Suppressor macrophage treated with lipopolysaccharide for 4 hours (primary cell): ENCODE measurements at regions not wholly inside any gene's neighbourhood (a gene's known extent, or its start where the extent isn't known, plus 50 kb on each side); places are given as distances from the start of the nearest gene placed in this dataset.
"Not testable (repeated sequence)": the region's sequence is repeated elsewhere in the genome, so short reads cannot be mapped to it uniquely, and the experiment has no call there.

ENCODE experiments used
- DNase-seq: peaks from one replicate; pipeline ENCODE4 v3.0.0-alpha.2; 2020

DNA sequence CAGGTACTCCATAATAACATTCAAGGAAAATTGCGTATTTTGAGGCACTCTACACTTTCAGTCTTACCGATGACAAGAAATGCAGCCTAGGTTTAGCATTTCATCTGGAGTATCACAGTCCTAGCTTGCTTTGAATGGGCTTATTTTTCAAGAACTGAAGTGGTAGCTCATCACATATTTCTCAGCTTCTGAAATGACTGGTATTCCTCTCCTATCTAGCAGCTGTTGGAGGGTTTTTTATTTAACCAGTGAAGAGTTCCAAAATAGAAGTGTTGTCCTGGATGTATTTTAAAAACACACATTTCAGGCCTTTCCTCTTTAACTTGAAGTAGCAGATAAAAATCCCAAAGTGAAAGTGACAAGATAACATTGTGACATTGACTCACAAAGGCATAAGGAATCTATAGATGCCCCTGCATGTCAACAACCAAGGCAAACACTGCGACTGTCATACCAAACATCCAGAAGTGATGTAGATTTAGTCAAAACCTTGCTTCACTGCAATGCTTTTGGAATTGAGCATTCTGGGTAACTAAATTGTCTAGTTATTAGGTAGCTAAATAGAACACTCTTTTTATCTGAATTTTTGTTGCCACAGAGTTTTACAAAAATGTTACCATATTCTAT is 182.2 kb upstream of the FBXO33 start:
- no peak for DNase-seq

DNA sequence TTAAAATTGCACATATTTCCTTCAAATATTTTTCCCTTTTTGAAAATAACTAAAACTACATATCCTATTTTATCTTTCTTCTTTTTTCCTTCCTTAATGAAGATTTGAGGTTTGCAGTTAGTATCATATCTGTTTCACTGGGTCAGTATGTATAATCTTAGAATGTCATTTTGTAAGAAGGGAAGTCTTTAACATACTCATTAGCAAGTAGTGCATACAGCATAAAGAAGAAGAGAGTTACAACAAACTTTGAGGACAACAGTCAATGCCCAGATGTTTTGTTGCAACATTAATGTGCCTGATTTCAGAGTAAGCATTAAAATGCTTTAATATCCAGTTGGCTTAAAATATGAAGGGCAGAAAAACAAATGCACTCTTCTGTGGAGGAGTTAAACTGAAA is 176.9 kb upstream of the FBXO33 start:
- DNase-seq, result no peak

DNA sequence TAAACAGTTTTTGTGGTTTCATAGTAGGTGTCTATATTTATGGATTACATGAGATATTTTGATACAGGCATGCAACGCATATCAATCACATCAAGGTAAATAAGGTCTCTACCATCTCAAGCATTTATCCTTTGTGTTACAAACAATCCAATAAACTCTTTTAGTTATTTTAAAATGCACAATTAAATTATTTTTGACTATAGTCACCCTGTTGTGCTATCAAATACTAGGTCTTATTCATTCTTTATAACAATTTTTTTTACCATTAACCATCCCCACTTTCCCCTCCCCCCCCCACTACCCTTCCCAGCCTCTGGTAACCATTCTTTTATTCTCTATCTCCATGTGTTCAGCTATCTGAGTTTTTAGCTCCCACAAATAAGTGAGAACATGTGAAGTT is 175.7 kb upstream of the FBXO33 start:
- no peak for DNase-seq

DNA sequence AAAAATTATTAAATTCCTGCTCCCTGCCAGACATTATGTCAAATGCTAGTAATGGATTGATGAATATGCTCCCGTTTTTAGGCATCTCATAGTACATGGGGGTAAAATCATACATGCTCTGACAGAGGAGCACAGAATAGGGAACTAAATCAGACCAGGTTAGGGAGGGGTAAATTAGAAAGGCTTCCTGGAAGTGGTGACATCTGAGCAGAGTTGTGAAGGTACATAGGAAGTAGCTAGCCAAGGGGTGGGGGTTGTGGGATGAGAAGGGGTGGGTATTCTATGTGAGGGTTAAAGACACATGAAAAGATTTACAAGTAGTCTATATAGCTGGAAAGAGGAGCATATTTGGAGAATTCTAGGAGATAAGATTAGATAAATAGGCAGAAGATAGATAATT is 171.7 kb upstream of the FBXO33 start:
- DNase-seq, result no peak

DNA sequence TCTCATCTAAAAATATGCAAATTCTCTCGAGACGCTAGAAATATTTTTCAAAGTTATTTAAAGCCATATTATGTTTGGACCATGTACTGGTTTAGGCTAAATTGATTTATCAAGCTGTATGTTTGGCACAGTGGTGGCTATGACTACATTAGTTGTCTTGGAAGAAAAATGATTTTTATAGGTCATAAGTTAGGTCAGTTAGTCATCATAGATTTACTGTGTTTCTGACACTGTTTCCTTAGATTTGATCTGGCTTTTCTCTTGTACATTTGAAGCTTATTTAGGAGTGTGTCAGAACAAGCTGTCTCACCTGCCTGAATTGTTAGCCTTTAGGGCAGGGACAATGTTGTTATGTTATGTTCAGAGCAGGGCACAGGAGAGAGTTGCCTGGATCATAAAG is 161.1 kb upstream of the FBXO33 start:
- no peak for DNase-seq

DNA sequence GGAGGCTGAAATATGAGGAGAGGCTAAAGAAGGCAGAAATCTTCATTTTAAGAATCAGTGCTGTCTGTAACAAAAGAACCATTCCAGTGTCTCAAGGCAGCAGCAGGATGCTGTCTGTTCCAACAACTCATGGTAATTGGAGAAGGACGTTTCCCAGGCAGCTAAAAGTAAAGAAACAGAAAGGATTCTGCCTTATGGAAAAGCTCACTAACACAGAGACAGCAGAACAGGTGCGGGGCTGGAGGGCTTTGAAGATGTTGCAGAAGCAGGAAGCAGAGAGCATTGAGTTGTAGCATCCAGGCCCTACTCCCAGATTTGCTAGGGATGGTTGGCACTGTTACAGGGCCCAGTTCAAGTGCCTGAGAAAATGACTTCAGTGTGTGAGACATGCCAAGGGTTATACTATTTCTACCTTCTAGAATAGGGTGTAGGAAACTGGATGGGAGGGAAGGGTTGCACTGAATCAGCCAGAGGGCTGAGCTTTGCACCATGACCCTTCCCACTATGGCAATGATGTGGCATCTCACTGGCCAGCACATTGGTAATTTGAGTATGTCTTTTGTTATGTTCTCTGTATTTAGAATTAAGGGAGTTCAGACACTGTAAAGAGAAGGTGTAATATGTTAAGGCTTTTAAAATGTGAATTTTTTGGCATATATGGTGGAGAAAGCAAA is 160.0 kb upstream of the FBXO33 start:
- no peak for DNase-seq

DNA sequence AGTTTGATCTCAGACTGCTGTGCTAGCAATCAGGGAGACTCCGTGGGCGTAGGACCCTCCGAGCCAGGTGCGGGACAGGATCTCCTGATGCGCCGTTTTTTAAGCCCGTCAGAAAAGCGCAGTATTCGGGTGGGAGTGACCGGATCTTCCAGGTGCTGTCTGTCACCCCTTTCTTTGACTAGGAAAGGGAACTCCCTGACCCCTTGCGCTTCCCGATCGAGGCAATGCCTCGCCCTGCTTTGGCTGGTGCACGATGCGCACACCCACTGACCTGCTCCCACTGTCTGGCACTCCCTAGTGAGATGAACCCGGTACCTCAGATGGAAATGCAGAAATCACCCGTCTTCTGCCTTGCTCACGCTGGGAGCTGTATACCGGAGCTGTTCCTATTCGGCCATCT is 157.6 kb upstream of the FBXO33 start:
- not testable (repeated sequence) for DNase-seq

DNA sequence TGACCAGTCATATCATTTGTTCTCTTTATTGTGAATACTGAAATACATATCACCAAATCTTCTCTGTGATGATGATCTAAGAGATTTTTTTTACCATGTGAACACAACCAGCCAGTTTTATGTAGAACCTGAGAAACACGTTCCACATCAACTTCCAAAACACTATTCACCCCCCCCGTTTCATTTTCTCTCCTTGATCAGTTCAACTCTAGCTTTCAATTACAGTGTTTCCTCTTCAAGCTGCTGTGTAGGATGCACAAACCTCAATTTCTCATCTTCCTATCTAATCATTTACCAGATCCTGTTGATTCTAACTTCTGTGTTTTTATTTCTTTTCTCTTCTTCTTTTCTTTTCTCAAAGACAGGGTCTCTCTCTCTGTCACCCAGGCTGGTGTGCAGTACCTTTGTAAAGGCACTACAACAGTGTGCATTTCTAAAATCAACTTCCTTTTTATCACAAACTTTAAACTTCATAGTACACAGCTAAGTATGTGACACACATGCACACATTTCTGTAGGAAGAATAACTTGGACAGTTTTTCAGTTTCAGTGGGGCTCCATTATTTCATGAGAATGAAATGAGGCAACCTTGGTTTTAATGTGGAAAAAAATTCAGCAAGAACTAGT is 149.9 kb upstream of the FBXO33 start:
- no peak for DNase-seq

DNA sequence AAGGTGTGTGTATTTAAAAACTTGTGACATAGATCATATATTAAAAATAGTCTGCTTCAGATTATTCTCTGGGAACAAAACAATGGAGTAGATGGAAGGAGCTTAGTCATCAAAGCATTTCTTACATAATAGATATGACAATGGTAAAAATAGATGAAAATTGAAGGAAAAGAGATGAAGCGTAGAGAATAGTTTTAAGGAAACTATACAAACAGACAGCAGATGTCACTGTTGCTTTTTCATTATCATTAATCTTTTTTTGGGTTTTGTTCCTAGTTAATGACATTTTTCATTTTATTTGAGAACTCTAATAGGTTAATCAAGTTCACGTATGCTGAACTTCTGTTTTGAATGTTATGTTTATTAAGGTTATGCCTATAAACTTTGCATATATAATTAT is 149.2 kb upstream of the FBXO33 start:
- no peak for DNase-seq

DNA sequence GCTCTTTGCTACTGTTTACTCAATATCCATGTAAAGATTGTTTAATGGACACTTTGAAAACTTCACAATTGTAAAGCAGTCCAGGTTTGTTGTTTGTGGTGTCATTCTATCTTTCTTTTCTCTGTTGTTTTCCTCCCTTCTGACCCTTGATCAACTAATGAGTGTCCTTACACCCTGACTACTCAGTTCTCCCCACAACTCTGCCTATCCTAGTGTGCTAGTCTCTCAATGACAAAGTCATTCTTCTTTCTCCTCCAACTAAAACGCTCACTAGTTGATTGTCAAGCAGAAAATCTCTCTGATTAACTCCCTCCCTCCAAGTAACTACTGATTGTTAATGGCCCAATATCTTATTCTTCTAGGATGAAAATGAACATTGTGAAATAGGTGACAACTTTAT is 148.5 kb upstream of the FBXO33 start:
- no peak for DNase-seq

DNA sequence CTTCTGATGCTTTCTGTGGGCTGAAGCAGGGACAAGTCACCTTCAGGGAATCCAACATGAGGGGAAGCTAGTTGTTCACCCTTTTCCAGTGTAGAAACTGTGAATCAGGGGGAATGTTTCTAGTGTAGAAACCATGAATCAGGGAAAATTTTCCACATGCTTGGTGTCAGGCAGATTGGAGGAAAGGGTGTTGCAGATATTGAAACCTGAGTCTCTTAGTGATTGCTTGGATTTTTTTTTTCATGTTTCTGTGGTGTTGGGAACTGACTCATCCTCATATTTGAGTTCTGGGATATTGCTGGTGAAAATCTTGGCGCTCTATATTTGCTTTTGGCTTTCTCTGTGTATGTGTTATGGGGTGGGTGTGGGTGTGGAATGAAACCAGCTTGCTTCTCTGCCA is 144.5 kb upstream of the FBXO33 start:
- DNase-seq, result no peak

DNA sequence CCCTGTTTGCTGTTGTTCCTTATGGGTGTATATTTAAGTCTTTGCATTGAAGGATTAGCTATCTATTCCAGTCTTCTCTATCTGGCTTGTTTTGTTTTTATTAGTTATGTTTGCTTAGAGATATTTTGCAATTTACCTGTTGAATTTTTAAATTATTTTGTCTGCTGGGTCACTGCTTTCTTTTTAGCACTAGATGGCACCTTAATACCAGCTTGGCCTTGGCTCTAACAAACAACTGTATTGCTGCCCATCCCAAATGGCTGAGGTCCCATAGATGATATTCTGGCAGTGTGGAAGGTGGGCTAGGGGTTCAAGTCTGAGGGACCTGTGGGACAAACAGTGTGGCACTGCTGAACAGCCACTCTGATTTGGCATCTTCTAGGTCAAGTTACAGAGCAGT is 144.0 kb upstream of the FBXO33 start:
- no peak for DNase-seq

DNA sequence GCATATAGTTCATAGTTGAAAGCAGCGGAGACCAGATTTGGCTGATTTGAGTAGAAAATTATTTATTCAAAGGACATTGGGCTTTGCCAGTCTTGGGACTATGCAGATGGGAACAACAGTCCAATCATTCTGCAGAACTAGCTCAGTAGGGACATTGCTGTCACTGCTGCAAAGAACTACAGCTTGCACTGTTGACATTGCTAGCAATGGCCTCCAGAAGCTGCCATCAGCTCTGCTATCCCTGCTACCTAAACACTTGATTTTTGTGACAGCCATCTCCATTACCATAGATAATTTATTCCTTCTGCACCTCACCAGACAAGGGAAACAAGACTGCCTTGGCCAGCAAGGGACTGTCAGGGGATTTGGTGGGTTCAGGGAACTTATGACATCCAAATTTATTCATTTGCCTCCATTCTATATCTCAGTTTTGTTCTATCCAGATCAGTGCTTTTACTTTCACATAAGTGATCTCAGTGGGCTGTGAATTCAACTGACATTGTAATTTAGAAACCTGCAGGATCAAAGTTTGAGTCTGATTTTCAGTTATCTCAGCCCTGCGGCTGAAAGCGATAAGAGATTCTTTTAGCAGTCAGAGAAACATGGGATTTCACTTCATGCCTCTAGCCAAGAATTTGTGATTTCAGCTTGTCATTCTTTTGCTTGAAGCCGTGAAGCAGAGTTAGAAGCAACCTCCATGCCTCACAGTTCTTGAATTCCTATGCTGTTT is 136.7 kb upstream of the FBXO33 start:
- no peak for DNase-seq

DNA sequence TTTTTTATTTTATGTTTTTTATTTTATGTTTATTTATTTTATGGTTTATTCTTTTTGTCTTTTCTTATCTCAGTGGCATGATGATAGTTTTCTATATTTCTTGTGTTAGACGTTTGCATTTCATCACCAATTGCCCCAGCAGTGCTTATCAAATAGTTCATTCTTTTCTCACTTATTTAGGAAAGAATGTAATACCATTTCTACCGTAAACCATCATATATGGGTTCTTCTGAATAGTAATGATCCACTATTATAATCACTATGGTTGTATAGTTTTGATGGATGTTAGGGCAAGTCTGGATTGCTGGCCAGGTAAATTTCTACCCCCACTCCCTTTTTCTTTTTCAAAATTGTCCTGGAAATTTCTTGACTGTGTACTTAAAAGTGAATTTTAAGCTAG is 134.6 kb upstream of the FBXO33 start:
- DNase-seq, result no peak

DNA sequence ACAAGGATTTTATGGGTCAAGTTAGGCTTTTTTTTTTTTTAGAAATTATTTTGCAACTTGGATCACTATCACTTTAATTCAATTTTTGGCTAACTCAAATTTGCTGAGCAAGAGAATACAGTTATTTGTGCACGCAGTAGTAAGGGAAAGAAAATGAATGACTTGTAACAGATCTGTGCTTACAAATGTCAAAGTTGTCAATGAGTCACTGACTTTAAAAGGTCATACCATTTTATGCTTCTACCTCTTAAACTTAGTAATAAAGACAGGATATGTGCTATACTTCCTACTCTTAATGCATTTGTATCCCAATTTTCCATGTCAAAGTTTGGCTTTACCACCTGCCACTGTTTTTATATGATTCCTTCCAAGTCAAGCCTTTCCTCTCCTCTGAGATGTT is 131.1 kb upstream of the FBXO33 start:
- DNase-seq, result no peak

DNA sequence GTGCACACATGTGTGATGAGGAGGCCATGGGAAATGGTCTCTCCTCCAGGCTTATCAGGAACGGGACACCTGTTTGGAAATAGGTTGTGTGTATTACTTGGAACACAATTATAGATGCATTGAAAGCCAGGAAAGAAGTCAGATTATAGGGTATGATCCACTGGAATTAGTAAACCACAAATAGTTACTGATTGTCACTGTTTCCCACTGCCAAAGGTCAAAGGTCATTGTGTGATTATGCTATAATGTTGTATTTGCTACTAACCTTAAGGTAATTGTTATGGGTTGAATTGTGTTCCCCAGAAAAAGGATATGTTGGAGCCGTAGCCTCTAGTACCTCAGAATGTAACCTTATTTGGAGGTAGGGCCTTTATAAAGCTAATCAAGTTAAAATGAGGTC is 129.9 kb upstream of the FBXO33 start:
- no peak for DNase-seq

DNA sequence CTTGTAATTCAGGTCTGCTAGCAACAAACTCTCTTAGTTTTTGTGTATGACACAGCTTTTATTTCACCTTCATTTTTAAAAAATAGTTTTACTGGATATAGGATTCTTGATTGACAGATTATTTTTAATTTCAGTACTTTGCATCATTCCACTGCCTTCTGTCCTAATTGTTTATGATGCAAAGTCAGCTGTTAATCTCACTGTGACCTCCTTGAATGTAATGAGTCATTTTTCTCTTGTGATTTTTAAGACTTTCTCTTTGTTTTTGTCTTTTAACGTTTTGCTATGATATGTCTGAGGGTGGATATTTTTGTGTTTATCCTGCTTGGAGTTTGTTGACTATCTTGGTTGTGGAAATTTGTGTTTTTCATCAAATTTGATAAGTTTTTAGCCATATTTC is 126.3 kb upstream of the FBXO33 start:
- DNase-seq, result no peak

DNA sequence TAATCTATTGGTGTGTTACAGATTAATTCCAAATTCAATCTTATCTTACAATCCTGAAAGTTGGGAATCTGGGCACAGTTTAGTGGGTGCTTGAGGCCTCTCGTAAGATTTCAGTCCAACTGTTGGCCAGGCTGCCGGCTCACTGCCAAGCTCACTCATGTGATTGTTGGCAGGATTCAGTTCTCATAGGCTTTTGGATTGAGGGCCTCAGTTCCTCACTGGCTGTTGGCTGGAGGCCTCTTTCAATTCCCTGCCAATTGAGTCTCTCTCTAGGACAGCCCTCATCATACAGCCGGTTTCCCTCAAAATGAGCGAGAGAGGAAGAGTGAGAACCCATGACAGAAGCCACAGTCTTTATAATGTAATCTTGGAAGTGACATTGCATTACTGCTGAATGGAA is 123.5 kb upstream of the FBXO33 start:
- DNase-seq, result no peak

DNA sequence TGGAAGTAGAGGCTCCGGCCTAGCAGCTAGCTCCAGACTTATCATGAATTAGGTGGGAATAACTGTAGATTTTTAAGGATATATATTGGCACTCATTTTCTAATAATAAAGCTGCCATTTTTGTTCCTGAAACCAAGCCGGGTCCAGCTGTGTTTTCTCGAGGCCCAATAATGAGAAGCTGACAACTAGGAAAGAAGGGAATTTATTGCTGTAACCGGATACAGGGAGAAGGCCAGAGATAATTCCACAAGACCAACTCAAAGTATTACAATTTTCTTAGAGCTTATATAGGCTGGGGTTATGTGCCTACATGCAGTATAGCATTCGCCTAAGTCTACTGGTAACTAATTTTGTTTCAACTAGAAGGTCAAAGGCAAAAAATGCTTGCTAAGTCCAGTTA is 122.3 kb upstream of the FBXO33 start:
- DNase-seq, result no peak

DNA sequence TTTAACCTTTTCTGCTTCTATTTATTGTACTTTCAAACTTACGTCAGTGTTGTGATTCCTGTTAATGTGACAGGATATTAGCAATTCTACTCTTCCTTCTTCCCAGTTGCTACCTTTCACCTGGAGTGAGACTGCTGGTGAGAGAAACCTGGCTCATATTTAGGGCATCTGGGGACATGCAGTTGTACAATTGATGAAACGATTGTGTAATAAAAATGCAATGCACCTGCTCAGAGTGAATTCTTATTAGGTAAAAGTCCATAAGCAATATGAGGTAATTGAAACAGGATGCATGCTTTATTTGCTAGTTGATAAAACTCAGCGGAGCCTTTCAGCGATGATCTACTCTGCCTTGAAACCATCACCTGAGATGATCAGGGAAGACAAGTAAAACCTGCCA is 116.1 kb upstream of the FBXO33 start:
- no peak for DNase-seq

DNA sequence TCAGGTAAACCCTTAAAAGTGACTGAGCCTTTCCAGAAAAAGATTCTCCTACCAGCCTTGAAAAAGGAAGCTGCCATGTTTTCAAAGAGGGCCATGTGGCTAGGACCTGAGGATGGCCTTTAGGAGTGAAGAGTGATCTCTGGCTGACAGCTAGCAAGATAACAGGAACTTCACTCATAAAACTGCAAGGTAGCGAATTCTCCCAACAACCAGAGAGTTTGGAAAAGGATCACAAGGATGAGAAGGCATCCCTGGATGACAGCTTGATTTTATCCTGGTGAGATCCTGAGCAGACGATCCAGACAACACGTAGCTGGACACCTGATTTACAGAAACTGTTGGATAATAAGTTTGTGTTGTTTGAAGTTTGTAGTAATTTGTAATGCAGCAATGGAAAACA is 115.6 kb upstream of the FBXO33 start:
- DNase-seq, result no peak

DNA sequence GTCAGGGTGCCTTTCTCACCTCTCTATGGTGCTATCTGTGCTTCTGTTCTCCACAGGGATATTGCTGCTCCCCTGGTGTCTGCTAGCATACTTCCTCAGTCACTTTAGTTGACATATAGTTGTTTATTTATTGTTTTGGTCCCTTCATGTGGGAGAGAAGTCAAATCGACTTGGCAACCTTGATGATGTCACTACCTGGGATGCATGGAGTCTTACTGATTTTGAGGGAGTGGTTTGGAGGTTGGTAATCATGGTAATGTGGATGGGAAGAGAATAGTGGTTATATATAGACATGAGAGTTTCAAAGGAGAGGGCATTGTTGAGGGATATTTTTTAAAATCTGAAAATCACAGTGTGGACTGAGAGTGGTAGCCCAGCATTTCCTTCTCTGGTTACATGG is 73.6 kb upstream of the FBXO33 start:
- no peak for DNase-seq

DNA sequence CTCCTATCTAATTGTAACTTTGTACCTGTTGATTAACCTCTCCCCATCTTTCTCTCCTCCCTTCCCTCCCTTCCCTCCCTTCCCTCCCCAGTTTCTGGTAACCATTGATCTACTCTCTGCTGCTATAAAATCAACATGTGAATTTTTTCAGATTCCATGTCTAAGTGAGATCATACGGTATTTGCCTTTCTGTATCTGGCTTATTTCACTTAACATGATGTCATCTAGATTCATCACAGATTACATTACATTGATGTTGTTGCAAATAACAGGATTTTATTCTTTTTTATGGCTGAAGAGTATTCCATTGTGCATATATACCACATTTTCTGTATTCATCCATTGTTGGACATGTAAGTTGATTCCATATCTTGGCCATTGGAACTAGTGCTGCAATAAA is 68.0 kb upstream of the FBXO33 start:
- no peak for DNase-seq

DNA sequence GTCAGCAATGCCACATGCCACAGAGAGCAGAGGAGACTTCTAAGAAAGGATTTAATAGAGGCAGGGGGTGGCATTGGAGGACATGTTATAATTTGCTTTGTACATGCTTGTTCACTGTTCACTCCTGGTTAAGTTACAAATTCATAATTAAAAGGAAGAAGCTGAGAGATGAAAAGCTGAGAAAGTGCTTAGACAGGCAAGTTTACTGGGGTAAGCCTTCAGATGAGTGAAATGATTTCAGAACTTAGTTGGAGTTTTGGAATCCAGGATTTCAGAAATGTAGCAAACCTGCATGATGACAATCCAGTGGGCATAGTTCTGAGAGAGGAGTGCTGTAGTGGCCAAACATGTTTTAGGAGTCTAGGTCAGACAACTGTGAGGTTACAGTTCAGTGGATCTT is 67.3 kb upstream of the FBXO33 start:
- DNase-seq, result no peak
